ENCODE measurements at regions not wholly inside any gene's neighbourhood (a gene's known extent, or its start where the extent isn't known, plus 50 kb on each side); places are given as distances from the start of the nearest gene placed in this dataset.

DNA sequence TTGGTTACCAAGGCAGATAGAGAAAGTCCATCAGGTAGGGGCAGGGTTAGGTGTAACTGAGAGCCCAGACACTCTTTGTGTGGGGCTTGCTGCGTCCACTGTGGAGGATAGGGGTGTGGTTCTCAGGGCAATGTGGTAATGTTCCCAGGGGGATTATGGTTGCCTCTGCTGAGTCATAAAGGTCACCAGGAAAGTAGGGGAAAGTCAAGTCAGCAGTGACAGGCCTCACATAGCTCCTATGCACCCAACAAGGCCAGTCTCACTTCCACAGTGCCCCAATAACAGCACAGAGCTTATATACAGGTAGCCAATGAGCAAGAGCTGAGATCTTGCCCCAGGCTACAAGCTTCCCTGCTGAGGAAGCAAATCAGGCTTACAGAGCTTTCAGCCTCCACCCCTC lies 1438.0 kb upstream of the ZEB2 start:
- H3K9me3 Mint-ChIP-seq: peaks cover 58% of the 10 kb centered on the region
- no peaks in the 10 kb centered on the region for H3K4me1 ChIP-seq (ENCODE audit: insufficient read depth)

More for the DNA sequence above, 1438.0 kb upstream of the ZEB2 start:
- Histone ChIP-seq H2AFZ (no peak overlapping the region), H3F3A (replicated peaks; ENCODE audit: low read depth) (no peaks in the 10 kb centered on the region), H3K4me3 (no peak overlapping the region), H3K27ac (ENCODE audit: low read depth) (no peak overlapping the region), H3K9me2 (ENCODE audit: insufficient read depth) (peaks cover 9% of the 10 kb centered on the region), H3K27me3 (ENCODE audit: insufficient read depth) (no peaks in the 10 kb centered on the region), H3K4me2 (no peak overlapping the region), H3K79me2 (replicated peaks; ENCODE audit: insufficient read depth) (no peaks in the 10 kb centered on the region), H4K20me1 (replicated peaks; ENCODE audit: insufficient read depth) (no peaks in the 10 kb centered on the region), H3K36me3 (ENCODE audit: insufficient read depth) (peaks cover 2% of the 10 kb centered on the region; the same call in 1 of the 2 replicates)
- TF ChIP-seq POLR2AphosphoS5 (IDR thresholded peaks at IDR 0.05; ENCODE audit: low read depth): no peak
- no peak for TF ChIP-seq ZNF331 (CRISPR knock-in tag; IDR thresholded peaks at IDR 0.05; ENCODE audit: low read depth)
- no peak for TF ChIP-seq STAT1 (IDR thresholded peaks at IDR 0.05; ENCODE audit: unreplicated experiment)
- TF ChIP-seq, protein P1, sequence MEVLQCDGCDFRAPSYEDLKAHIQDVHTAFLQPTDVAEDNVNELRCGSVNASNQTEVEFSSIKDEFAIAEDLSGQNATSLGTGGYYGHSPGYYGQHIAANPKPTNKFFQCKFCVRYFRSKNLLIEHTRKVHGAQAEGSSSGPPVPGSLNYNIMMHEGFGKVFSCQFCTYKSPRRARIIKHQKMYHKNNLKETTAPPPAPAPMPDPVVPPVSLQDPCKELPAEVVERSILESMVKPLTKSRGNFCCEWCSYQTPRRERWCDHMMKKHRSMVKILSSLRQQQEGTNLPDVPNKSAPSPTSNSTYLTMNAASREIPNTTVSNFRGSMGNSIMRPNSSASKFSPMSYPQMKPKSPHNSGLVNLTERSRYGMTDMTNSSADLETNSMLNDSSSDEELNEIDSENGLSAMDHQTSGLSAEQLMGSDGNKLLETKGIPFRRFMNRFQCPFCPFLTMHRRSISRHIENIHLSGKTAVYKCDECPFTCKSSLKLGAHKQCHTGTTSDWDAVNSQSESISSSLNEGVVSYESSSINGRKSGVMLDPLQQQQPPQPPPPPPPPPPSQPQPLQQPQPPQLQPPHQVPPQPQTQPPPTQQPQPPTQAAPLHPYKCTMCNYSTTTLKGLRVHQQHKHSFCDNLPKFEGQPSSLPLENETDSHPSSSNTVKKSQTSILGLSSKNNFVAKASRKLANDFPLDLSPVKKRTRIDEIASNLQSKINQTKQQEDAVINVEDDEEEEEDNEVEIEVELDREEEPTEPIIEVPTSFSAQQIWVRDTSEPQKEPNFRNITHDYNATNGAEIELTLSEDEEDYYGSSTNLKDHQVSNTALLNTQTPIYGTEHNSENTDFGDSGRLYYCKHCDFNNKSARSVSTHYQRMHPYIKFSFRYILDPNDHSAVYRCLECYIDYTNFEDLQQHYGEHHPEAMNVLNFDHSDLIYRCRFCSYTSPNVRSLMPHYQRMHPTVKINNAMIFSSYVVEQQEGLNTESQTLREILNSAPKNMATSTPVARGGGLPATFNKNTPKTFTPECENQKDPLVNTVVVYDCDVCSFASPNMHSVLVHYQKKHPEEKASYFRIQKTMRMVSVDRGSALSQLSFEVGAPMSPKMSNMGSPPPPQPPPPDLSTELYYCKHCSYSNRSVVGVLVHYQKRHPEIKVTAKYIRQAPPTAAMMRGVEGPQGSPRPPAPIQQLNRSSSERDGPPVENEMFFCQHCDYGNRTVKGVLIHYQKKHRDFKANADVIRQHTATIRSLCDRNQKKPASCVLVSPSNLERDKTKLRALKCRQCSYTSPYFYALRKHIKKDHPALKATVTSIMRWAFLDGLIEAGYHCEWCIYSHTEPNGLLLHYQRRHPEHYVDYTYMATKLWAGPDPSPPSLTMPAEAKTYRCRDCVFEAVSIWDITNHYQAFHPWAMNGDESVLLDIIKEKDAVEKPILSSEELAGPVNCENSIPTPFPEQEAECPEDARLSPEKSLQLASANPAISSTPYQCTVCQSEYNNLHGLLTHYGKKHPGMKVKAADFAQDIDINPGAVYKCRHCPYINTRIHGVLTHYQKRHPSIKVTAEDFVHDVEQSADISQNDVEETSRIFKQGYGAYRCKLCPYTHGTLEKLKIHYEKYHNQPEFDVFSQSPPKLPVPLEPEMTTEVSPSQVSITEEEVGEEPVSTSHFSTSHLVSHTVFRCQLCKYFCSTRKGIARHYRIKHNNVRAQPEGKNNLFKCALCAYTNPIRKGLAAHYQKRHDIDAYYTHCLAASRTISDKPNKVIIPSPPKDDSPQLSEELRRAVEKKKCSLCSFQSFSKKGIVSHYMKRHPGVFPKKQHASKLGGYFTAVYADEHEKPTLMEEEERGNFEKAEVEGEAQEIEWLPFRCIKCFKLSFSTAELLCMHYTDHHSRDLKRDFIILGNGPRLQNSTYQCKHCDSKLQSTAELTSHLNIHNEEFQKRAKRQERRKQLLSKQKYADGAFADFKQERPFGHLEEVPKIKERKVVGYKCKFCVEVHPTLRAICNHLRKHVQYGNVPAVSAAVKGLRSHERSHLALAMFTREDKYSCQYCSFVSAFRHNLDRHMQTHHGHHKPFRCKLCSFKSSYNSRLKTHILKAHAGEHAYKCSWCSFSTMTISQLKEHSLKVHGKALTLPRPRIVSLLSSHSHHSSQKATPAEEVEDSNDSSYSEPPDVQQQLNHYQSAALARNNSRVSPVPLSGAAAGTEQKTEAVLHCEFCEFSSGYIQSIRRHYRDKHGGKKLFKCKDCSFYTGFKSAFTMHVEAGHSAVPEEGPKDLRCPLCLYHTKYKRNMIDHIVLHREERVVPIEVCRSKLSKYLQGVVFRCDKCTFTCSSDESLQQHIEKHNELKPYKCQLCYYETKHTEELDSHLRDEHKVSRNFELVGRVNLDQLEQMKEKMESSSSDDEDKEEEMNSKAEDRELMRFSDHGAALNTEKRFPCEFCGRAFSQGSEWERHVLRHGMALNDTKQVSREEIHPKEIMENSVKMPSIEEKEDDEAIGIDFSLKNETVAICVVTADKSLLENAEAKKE (CRISPR knock-in tag; IDR thresholded peaks at IDR 0.05): no peak
- no peak for TF ChIP-seq CREB1 (CRISPR knock-in tag; IDR thresholded peaks at IDR 0.05; ENCODE audit: low read depth)
- no peak for TF ChIP-seq EZH2phosphoT487 (IDR thresholded peaks at IDR 0.05; ENCODE audit: unreplicated experiment)
- TF ChIP-seq EZH2 (IDR thresholded peaks at IDR 0.05; ENCODE audit: low read depth, unreplicated experiment): no peak
- TF ChIP-seq, protein P2, sequence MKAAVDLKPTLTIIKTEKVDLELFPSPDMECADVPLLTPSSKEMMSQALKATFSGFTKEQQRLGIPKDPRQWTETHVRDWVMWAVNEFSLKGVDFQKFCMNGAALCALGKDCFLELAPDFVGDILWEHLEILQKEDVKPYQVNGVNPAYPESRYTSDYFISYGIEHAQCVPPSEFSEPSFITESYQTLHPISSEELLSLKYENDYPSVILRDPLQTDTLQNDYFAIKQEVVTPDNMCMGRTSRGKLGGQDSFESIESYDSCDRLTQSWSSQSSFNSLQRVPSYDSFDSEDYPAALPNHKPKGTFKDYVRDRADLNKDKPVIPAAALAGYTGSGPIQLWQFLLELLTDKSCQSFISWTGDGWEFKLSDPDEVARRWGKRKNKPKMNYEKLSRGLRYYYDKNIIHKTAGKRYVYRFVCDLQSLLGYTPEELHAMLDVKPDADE (IDR thresholded peaks at IDR 0.05): no peak
- no peak for TF ChIP-seq NANOG (IDR thresholded peaks at IDR 0.05; ENCODE audit: borderline replicate concordance)
- TF ChIP-seq, protein P3, sequence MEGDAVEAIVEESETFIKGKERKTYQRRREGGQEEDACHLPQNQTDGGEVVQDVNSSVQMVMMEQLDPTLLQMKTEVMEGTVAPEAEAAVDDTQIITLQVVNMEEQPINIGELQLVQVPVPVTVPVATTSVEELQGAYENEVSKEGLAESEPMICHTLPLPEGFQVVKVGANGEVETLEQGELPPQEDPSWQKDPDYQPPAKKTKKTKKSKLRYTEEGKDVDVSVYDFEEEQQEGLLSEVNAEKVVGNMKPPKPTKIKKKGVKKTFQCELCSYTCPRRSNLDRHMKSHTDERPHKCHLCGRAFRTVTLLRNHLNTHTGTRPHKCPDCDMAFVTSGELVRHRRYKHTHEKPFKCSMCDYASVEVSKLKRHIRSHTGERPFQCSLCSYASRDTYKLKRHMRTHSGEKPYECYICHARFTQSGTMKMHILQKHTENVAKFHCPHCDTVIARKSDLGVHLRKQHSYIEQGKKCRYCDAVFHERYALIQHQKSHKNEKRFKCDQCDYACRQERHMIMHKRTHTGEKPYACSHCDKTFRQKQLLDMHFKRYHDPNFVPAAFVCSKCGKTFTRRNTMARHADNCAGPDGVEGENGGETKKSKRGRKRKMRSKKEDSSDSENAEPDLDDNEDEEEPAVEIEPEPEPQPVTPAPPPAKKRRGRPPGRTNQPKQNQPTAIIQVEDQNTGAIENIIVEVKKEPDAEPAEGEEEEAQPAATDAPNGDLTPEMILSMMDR (conservative IDR thresholded peaks at IDR 0.05; ENCODE audit: low read depth in 2 of 2): no peak
- TF ChIP-seq, protein P4, sequence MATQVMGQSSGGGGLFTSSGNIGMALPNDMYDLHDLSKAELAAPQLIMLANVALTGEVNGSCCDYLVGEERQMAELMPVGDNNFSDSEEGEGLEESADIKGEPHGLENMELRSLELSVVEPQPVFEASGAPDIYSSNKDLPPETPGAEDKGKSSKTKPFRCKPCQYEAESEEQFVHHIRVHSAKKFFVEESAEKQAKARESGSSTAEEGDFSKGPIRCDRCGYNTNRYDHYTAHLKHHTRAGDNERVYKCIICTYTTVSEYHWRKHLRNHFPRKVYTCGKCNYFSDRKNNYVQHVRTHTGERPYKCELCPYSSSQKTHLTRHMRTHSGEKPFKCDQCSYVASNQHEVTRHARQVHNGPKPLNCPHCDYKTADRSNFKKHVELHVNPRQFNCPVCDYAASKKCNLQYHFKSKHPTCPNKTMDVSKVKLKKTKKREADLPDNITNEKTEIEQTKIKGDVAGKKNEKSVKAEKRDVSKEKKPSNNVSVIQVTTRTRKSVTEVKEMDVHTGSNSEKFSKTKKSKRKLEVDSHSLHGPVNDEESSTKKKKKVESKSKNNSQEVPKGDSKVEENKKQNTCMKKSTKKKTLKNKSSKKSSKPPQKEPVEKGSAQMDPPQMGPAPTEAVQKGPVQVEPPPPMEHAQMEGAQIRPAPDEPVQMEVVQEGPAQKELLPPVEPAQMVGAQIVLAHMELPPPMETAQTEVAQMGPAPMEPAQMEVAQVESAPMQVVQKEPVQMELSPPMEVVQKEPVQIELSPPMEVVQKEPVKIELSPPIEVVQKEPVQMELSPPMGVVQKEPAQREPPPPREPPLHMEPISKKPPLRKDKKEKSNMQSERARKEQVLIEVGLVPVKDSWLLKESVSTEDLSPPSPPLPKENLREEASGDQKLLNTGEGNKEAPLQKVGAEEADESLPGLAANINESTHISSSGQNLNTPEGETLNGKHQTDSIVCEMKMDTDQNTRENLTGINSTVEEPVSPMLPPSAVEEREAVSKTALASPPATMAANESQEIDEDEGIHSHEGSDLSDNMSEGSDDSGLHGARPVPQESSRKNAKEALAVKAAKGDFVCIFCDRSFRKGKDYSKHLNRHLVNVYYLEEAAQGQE (IDR thresholded peaks at IDR 0.05; ENCODE audit: unreplicated experiment): no peak
- TF ChIP-seq JUNB (IDR thresholded peaks at IDR 0.05; ENCODE audit: unreplicated experiment): no peak
- TF ChIP-seq ZNF114 (CRISPR knock-in tag; IDR thresholded peaks at IDR 0.05): no peak
- ATAC-seq (no peak), DNase-seq (ENCODE audit: low spot score) (no peak)
- Mint-ChIP-seq H3K27ac (no peak overlapping the region), H3K27me3 (ENCODE audit: insufficient read depth, low read depth, poor library complexity) (peaks cover 2% of the 10 kb centered on the region), H3K4me3 (no peak overlapping the region), H3K4me1 (no peaks in the 10 kb centered on the region; the same call in 1 of the 3 replicates), H3K36me3 (ENCODE audit: low read depth) (peaks cover 61% of the 10 kb centered on the region)

All from GM23338 (cell line).